Parathyroid adenoma (tissue), 2 donors: ENCODE measurements at regions not wholly inside any gene's neighbourhood (a gene's known extent, or its start where the extent isn't known, plus 50 kb on each side); places are given as distances from the start of the nearest gene placed in this dataset.
"Not testable (repeated sequence)": the region's sequence is repeated elsewhere in the genome, so short reads cannot be mapped to it uniquely, and the experiment has no call there.

Experiments used
- H2AFZ ChIP-seq: fragments of 300-600 bp; sonication (generic); one replicate; pipeline ENCODE4 v1.7.0; 2017; ENCODE audit warnings: antibody characterized with exemption, mild to moderate bottlenecking
- H3K27ac ChIP-seq: fragments of 300-600 bp; sonication (generic); one replicate; pipeline ENCODE4 v1.7.0; 2017
- H3K27me3 ChIP-seq: fragments of 300-600 bp; sonication (generic); one replicate; pipeline ENCODE4 v1.7.0; 2017; ENCODE audit warnings: low read length; ENCODE audit not compliant: control insufficient read depth, insufficient read depth
- H3K36me3 ChIP-seq: fragments of 300-600 bp; sonication (generic); one replicate; pipeline ENCODE4 v1.7.0; 2017; ENCODE audit warnings: low read length; ENCODE audit not compliant: control insufficient read depth, insufficient read depth
- H3K4me1 ChIP-seq: fragments of 300-600 bp; sonication (generic); one replicate; pipeline ENCODE4 v1.7.0; 2017; ENCODE audit warnings: control low read depth
- H3K4me2 ChIP-seq: fragments of 300-600 bp; sonication (generic); one replicate; pipeline ENCODE4 v1.7.0; 2017; ENCODE audit warnings: low read length
- H3K4me3 ChIP-seq: fragments of 300-600 bp; sonication (generic); one replicate; pipeline ENCODE4 v1.7.0; 2017; ENCODE audit warnings: low read depth, low read length
- H3K79me2 ChIP-seq: fragments of 300-600 bp; sonication (generic); one replicate; pipeline ENCODE4 v1.7.0; 2017; ENCODE audit warnings: control low read depth
- H3K9ac ChIP-seq: fragments of 300-600 bp; sonication (generic); one replicate; pipeline ENCODE4 v1.7.0; 2017; ENCODE audit warnings: mild to moderate bottlenecking
- H3K9me3 ChIP-seq: fragments of 300-600 bp; sonication (generic); one replicate; pipeline ENCODE4 v1.7.0; 2017; ENCODE audit warnings: low read length; ENCODE audit not compliant: control insufficient read depth
- donor health status: primary hyperparathyroidism.

DNA sequence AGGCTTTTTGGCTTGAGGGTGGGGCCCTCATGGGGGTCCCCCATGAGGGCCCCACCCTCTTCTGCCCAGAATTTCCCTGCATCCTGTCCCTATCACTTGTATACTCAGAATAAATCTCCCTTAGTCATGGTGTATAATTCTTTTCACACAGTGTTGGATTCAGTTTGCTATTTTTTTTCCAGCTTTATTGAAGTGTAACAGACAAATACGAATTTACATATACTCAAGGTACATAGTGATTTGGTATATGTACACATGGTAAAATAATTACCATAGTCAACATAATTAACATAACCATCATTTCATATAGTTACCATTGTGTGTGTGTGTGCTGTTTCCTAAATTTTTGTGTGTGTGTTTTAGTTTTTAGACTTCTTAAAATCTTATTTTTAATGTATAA, 289.4 kb downstream of the CNTNAP3B start:
- H3K9me3 ChIP-seq, H3K79me2 ChIP-seq, H3K4me1 ChIP-seq, H3K27ac ChIP-seq, H3K27me3 ChIP-seq, H3K36me3 ChIP-seq, H3K9ac ChIP-seq, H3K4me3 ChIP-seq, H2AFZ ChIP-seq, H3K4me2 ChIP-seq: not testable (repeated sequence)

GRCh38 chr9:41838953-41839352, 290.3 kb downstream of the CNTNAP3B start:
- H3K36me3 ChIP-seq, H3K79me2 ChIP-seq, H3K9me3 ChIP-seq, H3K4me2 ChIP-seq, H3K27me3 ChIP-seq, H3K4me1 ChIP-seq, H3K4me3 ChIP-seq, H3K27ac ChIP-seq, H2AFZ ChIP-seq, H3K9ac ChIP-seq: not testable (repeated sequence)

GRCh38 chr9:41838562-41838851, 290.7 kb downstream of the CNTNAP3B start:
- H3K27ac ChIP-seq, H3K9me3 ChIP-seq, H3K4me1 ChIP-seq, H2AFZ ChIP-seq, H3K36me3 ChIP-seq, H3K4me2 ChIP-seq, H3K27me3 ChIP-seq, H3K4me3 ChIP-seq, H3K9ac ChIP-seq, H3K79me2 ChIP-seq: not testable (repeated sequence)

DNA sequence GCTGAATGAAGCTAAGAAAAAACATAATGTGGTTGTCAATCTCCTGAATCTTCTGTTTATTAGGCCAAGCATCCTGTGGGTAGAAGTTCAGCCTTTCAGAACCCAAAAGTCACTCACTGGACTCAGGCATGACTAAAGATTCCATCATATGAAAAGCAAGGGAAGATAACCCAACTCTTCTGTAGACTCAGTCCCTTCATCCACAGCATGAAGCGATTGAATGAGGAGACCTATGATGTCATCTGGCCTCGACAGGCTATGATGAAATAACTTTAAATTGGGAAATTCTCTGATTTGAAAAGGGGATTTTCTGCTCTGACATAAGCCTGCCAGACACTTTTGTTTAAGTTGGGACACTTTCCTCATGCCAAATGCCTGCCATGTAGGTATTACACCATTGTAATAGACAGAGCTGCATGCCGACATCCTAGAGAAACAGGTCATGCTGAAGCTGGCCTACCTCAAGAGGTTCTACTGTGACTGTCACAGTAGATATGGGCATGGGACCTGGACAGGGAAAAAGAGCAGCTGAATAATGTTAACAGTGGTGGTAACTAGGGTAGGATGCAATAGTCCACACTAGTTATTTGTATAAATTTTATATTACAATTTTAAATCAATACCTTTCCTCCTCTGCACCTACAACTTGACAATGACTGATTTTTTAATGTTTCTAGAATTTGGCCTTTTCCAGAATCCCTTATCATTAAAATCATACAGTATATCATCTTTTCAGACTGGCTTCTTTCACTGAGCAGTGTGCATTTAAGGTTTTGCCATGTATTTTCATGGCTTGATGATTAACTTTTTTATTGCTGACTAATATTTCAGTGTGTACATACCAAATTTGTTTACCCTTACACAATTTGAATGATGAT, 291.3 kb downstream of the CNTNAP3B start:
- not testable (repeated sequence) for H2AFZ ChIP-seq, H3K9me3 ChIP-seq, H3K27me3 ChIP-seq, H3K4me2 ChIP-seq, H3K79me2 ChIP-seq, H3K36me3 ChIP-seq, H3K9ac ChIP-seq, H3K4me1 ChIP-seq, H3K4me3 ChIP-seq, H3K27ac ChIP-seq

GRCh38 chr9:41833108-41833507, 296.1 kb downstream of the CNTNAP3B start:
- H3K27ac ChIP-seq, H3K4me2 ChIP-seq, H3K36me3 ChIP-seq, H3K27me3 ChIP-seq, H2AFZ ChIP-seq, H3K9me3 ChIP-seq, H3K4me3 ChIP-seq, H3K79me2 ChIP-seq, H3K4me1 ChIP-seq, H3K9ac ChIP-seq: not testable (repeated sequence)

DNA sequence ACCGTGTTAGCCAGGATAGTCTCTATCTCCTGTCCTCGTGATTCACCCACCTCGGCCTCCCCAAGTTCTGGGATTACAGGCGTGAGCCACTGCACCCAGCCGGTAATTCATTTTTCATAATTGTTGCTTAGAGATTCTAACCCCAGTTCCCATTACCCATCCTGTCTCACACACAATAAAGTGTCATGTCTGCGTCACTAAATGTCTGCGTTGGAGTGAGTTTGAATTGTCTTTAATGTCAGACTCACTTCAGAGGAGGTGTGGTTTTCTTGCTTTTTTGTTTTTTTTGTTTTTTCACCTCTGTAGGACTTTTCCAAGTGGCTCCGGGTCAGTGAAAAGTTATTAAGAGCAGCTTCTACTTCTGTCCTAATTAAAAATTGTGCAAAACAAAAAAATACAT, 304.5 kb downstream of the CNTNAP3B start:
- not testable (repeated sequence) for H3K27me3 ChIP-seq, H3K4me2 ChIP-seq, H3K9me3 ChIP-seq, H3K9ac ChIP-seq, H3K36me3 ChIP-seq, H3K79me2 ChIP-seq, H3K4me3 ChIP-seq, H3K27ac ChIP-seq, H2AFZ ChIP-seq, H3K4me1 ChIP-seq

GRCh38 chr9:41802706-41803105, 326.5 kb downstream of the CNTNAP3B start:
- H3K36me3 ChIP-seq, H3K4me3 ChIP-seq, H3K27me3 ChIP-seq, H3K4me2 ChIP-seq, H2AFZ ChIP-seq, H3K27ac ChIP-seq, H3K9me3 ChIP-seq, H3K9ac ChIP-seq, H3K79me2 ChIP-seq, H3K4me1 ChIP-seq: not testable (repeated sequence)

DNA sequence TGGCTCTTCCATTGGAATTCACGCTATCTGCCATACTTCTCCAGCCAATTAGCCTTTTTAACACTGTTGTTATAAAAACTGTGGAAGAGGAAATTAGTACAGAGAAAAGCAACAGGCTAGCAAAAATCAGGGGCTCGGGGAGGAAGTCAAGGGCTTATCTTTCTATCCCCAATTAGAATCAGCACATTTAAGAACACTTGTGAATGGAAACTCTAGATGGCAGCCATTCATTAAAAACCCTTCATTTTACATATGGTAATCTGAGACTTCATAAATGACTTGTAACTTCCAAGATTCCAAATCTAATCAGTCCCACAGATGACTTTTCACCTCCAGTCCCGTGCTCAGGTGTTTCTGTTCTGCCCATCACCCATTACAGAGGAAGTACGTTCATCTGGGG, 330.5 kb downstream of the CNTNAP3B start:
- not testable (repeated sequence) for H3K9me3 ChIP-seq, H3K27ac ChIP-seq

DNA sequence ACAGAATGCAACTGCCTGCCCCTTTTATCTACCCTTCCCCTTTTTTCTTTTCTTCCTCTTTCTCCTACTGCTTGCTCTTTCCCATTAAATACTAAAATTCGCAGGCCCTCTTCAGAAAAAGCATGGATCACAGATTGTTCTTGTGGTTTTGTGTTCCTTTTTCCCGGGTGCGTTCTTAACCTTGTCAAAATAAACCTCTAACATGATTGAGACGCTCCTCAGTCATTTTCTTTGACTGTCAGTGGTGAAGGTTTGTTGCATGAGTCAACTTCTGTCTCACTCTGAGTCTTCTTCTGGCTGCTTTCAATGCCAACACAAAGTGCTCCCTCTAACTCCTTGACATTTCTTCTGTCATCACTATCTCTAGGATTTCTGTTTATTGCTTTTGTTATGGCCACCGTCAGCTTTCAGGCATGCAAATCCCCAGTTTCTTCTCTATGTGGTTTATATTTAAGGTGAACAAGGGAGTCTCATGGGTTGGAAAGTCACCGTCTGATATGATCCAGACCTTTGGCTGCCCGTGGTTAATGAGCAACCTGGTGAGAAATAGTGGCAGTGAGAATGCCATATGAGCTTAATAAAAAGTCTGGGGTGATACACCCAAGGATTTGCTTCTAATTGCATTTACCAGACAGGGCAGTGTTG, 338.4 kb downstream of the CNTNAP3B start:
- H3K4me3 ChIP-seq, H3K79me2 ChIP-seq, H3K9me3 ChIP-seq, H3K9ac ChIP-seq, H3K27ac ChIP-seq, H3K36me3 ChIP-seq, H3K4me2 ChIP-seq, H3K4me1 ChIP-seq, H3K27me3 ChIP-seq, H2AFZ ChIP-seq: not testable (repeated sequence)

More for the DNA sequence above, 330.5 kb downstream of the CNTNAP3B start:
- not testable (repeated sequence) for H3K36me3 ChIP-seq, H3K9ac ChIP-seq, H3K4me2 ChIP-seq, H3K4me3 ChIP-seq, H3K27me3 ChIP-seq, H3K79me2 ChIP-seq, H3K4me1 ChIP-seq, H2AFZ ChIP-seq

GRCh38 chr9:41790007-41790406, 339.2 kb downstream of the CNTNAP3B start:
- H3K4me2 ChIP-seq, H3K9ac ChIP-seq, H3K27ac ChIP-seq, H3K79me2 ChIP-seq, H3K4me1 ChIP-seq, H3K27me3 ChIP-seq, H3K4me3 ChIP-seq, H2AFZ ChIP-seq, H3K9me3 ChIP-seq, H3K36me3 ChIP-seq: not testable (repeated sequence)

DNA sequence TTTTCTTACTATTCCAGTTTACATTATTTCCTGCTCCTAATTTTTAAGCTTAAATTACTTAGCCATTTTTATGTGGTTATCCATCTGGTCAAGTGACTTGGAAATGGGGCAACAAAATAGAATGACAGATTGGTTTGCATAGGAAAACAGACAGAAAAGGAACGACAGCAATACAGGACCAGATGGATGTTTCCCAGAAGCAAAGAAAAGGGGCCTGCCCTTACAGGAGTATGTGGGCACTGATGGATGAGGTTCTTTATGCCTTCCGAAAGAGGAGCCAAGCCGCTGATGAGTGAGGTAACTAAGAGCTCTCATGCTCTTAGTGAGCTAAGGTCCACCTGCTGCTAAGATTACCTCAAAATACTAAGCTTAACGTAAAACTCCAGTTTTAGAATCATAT, 339.8 kb downstream of the CNTNAP3B start:
- not testable (repeated sequence) for H3K9me3 ChIP-seq, H3K4me2 ChIP-seq, H3K79me2 ChIP-seq, H3K4me3 ChIP-seq, H2AFZ ChIP-seq, H3K27ac ChIP-seq, H3K4me1 ChIP-seq, H3K27me3 ChIP-seq, H3K9ac ChIP-seq, H3K36me3 ChIP-seq
